ENCODE measurements at regions not wholly inside any gene's neighbourhood (a gene's known extent, or its start where the extent isn't known, plus 50 kb on each side); places are given as distances from the start of the nearest gene placed in this dataset.

- TF ChIP-seq FOXC1 (CRISPR knock-in tag; IDR thresholded peaks at IDR 0.05; ENCODE audit: borderline replicate concordance): no peak
- no peak for TF ChIP-seq ZNF550 (CRISPR knock-in tag; IDR thresholded peaks at IDR 0.05; ENCODE audit: borderline replicate concordance)
- TF ChIP-seq FOXA3 (CRISPR knock-in tag; IDR thresholded peaks at IDR 0.05): no peak
- no peak for TF ChIP-seq SCMH1 (CRISPR knock-in tag; IDR thresholded peaks at IDR 0.05; ENCODE audit: borderline replicate concordance)
- no peak for TF ChIP-seq PHB2 (IDR thresholded peaks at IDR 0.05; ENCODE audit: partially characterized antibody)
- TF ChIP-seq ZNF577 (CRISPR knock-in tag; IDR thresholded peaks at IDR 0.05; ENCODE audit: borderline replicate concordance, low read depth): no peak
- TF ChIP-seq SRF (IDR thresholded peaks at IDR 0.05; ENCODE audit: low read depth, low read length): no peak
Observed at GRCh38 chr7:140245611-140246105, 68.9 kb upstream of the KDM7A start.

Data from HepG2 (cell line).